Esophagus squamous epithelium (tissue), 5 donors: ENCODE measurements at regions not wholly inside any gene's neighbourhood (a gene's known extent, or its start where the extent isn't known, plus 50 kb on each side); places are given as distances from the start of the nearest gene placed in this dataset.
"Not testable (repeated sequence)": the region's sequence is repeated elsewhere in the genome, so short reads cannot be mapped to it uniquely, and the experiment has no call there.

Experiments used
- DNase-seq: peaks from one replicate; lab custom pipeline; 2025; lab: John Stamatoyannopoulos, UW
- H3K27ac ChIP-seq, 4 donors: fragments of 200-600 bp; sonication (generic); one replicate each; pipeline ENCODE4 v1.5.1; 2016 to 2019; ENCODE audit warnings: mild to moderate bottlenecking in 1 of 4
- H3K27me3 ChIP-seq, 4 donors: fragments of 200-600 bp; sonication (generic); 1 replicate in 3 of 4; 2 replicates in 1 of 4; pipeline versions ENCODE4 v1.5.1 to v1.6.0; 2017 to 2021; ENCODE audit warnings: antibody characterized with exemption in 1 of 4
- H3K36me3 ChIP-seq, 3 donors: fragments of 200-600 bp; sonication (generic); one replicate each; pipeline ENCODE4 v1.5.1; 2016 to 2019
- H3K4me1 ChIP-seq, 3 donors: fragments of 200-600 bp; sonication (generic); one replicate each; pipeline ENCODE4 v1.5.1; 2017 to 2019
- H3K4me3 ChIP-seq, 4 donors: fragments of 200-600 bp; sonication (generic); 1 replicate in 3 of 4; 2 replicates in 1 of 4; pipeline ENCODE4 v1.5.1; 2016 to 2019; ENCODE audit warnings: mild to moderate bottlenecking in 2 of 4, moderate library complexity in 1 of 4
- H3K9me3 ChIP-seq, 3 donors: fragments of 200-600 bp; sonication (generic); one replicate each; pipeline ENCODE4 v1.5.1; 2016 to 2019
- CTCF ChIP-seq, 6 experiments: fragments of 450-650 bp in 4 of 6; fragments of 200-600 bp in 2 of 6; sonication (generic) in 2 of 6; IDR thresholded peaks; one replicate each; pipeline ENCODE4 v1.5.1; 2016 to 2019; ENCODE audit warnings: antibody characterized with exemption in 6 of 6, mild to moderate bottlenecking in 4 of 6, moderate library complexity in 4 of 6
- POLR2A ChIP-seq, 4 donors: fragments of 450-650 bp; IDR thresholded peaks; one replicate each; pipeline ENCODE4 v1.6.1; 2017; ENCODE audit warnings: antibody characterized with exemption in 4 of 4, mild to moderate bottlenecking in 4 of 4, moderate library complexity in 3 of 4
- WGBS, 2 donors: methylation state at CpG; one replicate each; pipeline ENCODE4 v1.1.5; 2018; 5-methylcytosine and 5-hydroxymethylcytosine counted together
- intact Hi-C: fragments of 100-400 bp; cut with DNase I; formaldehyde crosslinking; loops from one replicate; pipeline ENCODE4 v1.15.0; 2022
- donor health status: DM: yes; HTN: yes; CAD: no.

- Histone ChIP-seq H3K27me3 (no peaks in the 10 kb centered on the region), H3K4me3 (no peak overlapping the region), H3K9me3 (peaks cover 0 to 10% (median 0%) of the 10 kb centered on the region in 3 donors), H3K27ac (no peak overlapping the region), H3K36me3 (no peaks in the 10 kb centered on the region), H3K4me1 (no peaks in the 10 kb centered on the region)
- TF ChIP-seq POLR2A (IDR thresholded peaks at IDR 0.05) (no peak), CTCF (IDR thresholded peaks at IDR 0.05) (no peak)
- intact Hi-C loops = no loop called here
- no peak for DNase-seq
Observed at GRCh38 chr15:61339516-61339915, 110.4 kb upstream of the RORA start.

- no peak overlapping the region for H3K27ac ChIP-seq
- intact Hi-C loops = no loop called here
- no peak overlapping the region for H3K4me3 ChIP-seq
- 60 to 71% methylated on average over 6 to 8 of the region's 8 CpGs for WGBS, 2 donors
- DNase-seq = no peak
- peaks cover 0 to 12% (median 0%) of the 10 kb centered on the region in 3 donors for H3K9me3 ChIP-seq
- TF ChIP-seq POLR2A (IDR thresholded peaks at IDR 0.05) (no peak), CTCF (IDR thresholded peaks at IDR 0.05) (no peak)
- no peaks in the 10 kb centered on the region for H3K36me3 ChIP-seq
- H3K27me3 ChIP-seq = no peaks in the 10 kb centered on the region
- no peaks in the 10 kb centered on the region for H3K4me1 ChIP-seq
Observed at GRCh38 chr15:61337541-61337940, 108.4 kb upstream of the RORA start.

DNA sequence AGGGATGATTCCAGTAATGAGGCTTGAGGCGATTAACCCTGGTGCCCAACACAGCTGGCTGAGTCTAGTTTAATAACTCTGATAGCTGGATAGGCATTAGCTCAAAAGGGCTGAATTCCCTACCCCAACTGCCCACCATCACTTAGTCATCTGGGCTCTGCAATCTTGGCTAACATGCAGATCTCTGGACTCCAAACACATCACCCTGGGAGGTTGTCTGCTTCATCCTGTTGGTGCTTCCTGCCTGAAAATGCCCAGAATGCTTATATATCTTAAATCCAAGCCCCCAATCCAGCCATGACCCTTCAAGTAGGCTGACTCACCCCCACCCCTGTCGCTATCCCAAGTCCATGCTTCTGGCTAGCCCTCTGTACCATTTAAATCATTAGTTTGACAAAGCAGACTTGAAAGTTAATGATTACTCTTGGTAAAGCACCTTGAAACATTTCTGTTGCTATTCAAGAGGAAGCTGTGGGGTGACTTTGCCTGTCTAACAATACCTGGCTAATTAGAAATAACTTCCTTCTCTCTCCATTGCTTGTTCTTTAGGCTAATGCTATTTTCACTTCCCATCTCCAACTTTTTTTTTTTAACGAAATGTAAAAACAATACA, 107.0 kb upstream of the RORA start:
- 54 to 68% methylated on average over 3 of the region's 3 CpGs for WGBS, 2 donors
- H3K4me1 ChIP-seq = no peaks in the 10 kb centered on the region
- H3K27me3 ChIP-seq = no peaks in the 10 kb centered on the region
- DNase-seq = no peak
- intact Hi-C loops = no loop called here
- no peak overlapping the region for H3K4me3 ChIP-seq
- TF ChIP-seq CTCF (IDR thresholded peaks at IDR 0.05) = no peak
- no peak for TF ChIP-seq POLR2A (IDR thresholded peaks at IDR 0.05)
- H3K36me3 ChIP-seq = no peaks in the 10 kb centered on the region
- peaks cover 0 to 12% (median 0%) of the 10 kb centered on the region in 3 donors for H3K9me3 ChIP-seq
- no peak overlapping the region for H3K27ac ChIP-seq

DNA sequence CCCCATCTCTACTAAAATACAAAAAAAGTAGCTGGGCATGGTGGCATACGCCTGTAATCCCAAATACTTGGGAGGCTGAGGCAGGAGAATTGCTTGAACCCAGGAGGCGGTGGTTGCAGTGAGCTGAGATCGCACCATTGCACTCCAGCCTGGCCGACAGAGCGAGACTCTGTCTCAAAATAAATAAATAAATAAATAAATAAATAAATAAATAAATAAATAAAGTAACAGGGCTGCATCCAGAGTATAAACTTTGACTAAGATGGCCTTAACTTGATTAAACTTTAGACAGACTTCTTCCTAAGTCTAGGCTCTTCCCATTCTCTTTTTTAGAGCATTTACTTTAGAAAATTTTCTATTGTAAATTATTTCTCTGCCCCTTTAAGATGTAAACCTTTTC, 105.6 kb upstream of the RORA start:
- intact Hi-C loops, H3K27ac ChIP-seq, H3K4me3 ChIP-seq, H3K36me3 ChIP-seq, H3K4me1 ChIP-seq, H3K27me3 ChIP-seq, DNase-seq: not testable (repeated sequence)
- WGBS, 2 donors = 83 to 89% methylated on average over 5 of the region's 5 CpGs
- peaks cover 0 to 12% (median 0%) of the 10 kb centered on the region in 3 donors for H3K9me3 ChIP-seq

DNA sequence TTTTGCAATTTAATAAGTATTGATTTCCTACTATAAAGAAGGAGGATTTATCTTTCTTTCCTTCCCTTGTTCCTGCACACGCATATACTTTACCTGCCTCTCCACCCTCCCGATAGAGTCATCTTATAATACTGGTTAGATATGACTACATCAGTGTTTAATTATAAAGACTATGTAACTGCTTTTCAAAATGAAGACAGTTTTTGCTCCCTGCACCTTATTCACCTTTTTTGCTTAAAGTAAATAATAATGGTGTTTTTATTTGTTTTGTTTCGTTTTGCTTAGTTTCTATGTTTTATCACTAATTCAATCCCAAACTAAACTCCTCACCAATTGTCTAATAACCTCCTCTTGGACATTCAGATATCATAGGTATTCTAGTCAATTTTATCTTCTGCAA, 101.9 kb upstream of the RORA start:
- no peaks in the 10 kb centered on the region for H3K27me3 ChIP-seq
- peaks cover 0 to 12% (median 0%) of the 10 kb centered on the region in 3 donors for H3K9me3 ChIP-seq
- no peak overlapping the region for H3K27ac ChIP-seq
- WGBS, 2 donors = 75 to 82% methylated on average over 3 of the region's 3 CpGs
- no peak for DNase-seq
- intact Hi-C loops = no loop called here
- TF ChIP-seq CTCF (IDR thresholded peaks at IDR 0.05) = no peak
- TF ChIP-seq POLR2A (IDR thresholded peaks at IDR 0.05) = no peak
- peaks cover 0 to 5% (median 0%) of the 10 kb centered on the region in 3 donors for H3K4me1 ChIP-seq
- H3K4me3 ChIP-seq = no peak overlapping the region
- no peaks in the 10 kb centered on the region for H3K36me3 ChIP-seq
